ENCODE measurements at regions not wholly inside any gene's neighbourhood (a gene's known extent, or its start where the extent isn't known, plus 50 kb on each side); places are given as distances from the start of the nearest gene placed in this dataset.

GRCh38 chr11:81495699-81496292, 1237.9 kb downstream of the FAM181B start:
- no peak overlapping the region for H2BK15ac ChIP-seq (ENCODE audit: low read depth, low read length)
- intact Hi-C loops (cut with micrococcal nuclease) (loop anchor here (5.0 kb wide), 1 partner anchor 1788 kb away; no protein-coding TSS in a partner anchor), dilution Hi-C loops (cut with HindIII; ENCODE audit: low sequenced_read_pairs, unreplicated experiment) (no loop called here), in situ Hi-C loops (cut with MboI; ENCODE audit: low sequenced_read_pairs) (no loop called here)
- H2BK5ac ChIP-seq (ENCODE audit: low read depth, low read length, poor library complexity, severe bottlenecking) = no peak overlapping the region
- TF ChIP-seq CEBPB (IDR thresholded peaks at IDR 0.05; ENCODE audit: low read depth, low read length) (no peak), MXI1 (IDR thresholded peaks at IDR 0.05; ENCODE audit: borderline replicate concordance, low read depth, low read length) (no peak), MAZ (IDR thresholded peaks at IDR 0.05; ENCODE audit: borderline replicate concordance, low read depth, low read length) (no peak), MAFK (IDR thresholded peaks at IDR 0.05; ENCODE audit: low read depth, low read length) (no peak), FOS (IDR thresholded peaks at IDR 0.05; ENCODE audit: low read depth, low read length) (no peak), CHD1 (IDR thresholded peaks at IDR 0.05; ENCODE audit: low read depth, low read length) (no peak), POLR2A (IDR thresholded peaks at IDR 0.05; ENCODE audit: low read depth, low read length) (no peak)
- BruUV-seq (replicated peaks) = no TSS peak
- no peak overlapping the region for H2BK120ac ChIP-seq (ENCODE audit: low read depth, low read length)
- H3K9me1 ChIP-seq (ENCODE audit: insufficient read depth, low read length) = no peaks in the 10 kb centered on the region
- H3K36me3 ChIP-seq (ENCODE audit: control insufficient read depth, insufficient read depth, low read length) = no peaks in the 10 kb centered on the region
- no peak overlapping the region for H4K91ac ChIP-seq (ENCODE audit: insufficient read depth, low read depth, low read length)
- POLR2A ChIA-PET (ENCODE audit: unreplicated experiment) = no interaction called here
- H3K18ac ChIP-seq (ENCODE audit: low read depth, low read length) = no peak overlapping the region
- H3K27ac ChIP-seq (ENCODE audit: insufficient read depth, low read length) = no peak overlapping the region
- no CpG with 5 or more reads among the region's 4 CpGs for WGBS, 2 experiments (ENCODE audit: extremely low coverage in 2 of 2, insufficient read length in 1 of 2)
- H3K14ac ChIP-seq (replicated peaks; ENCODE audit: low read depth, low read length) = no peak overlapping the region
- no peak overlapping the region for H3K4me2 ChIP-seq (ENCODE audit: low read depth, low read length)
- no peaks in the 10 kb centered on the region for H4K20me1 ChIP-seq (ENCODE audit: insufficient read depth, low read length)
- no peak overlapping the region for H4K5ac ChIP-seq (ENCODE audit: low read depth, low read length)
- H3K4me1 ChIP-seq (ENCODE audit: control insufficient read depth, insufficient read depth, low read length) = no peaks in the 10 kb centered on the region
- H3K9ac ChIP-seq (ENCODE audit: low read depth, low read length) = no peak overlapping the region
- DNase-seq (no peak), ATAC-seq (ENCODE audit: low read depth) (no peak)
- no peak overlapping the region for H2AK9ac ChIP-seq (replicated peaks; ENCODE audit: low read depth, low read length, poor library complexity)
- H4K8ac ChIP-seq (ENCODE audit: low read depth in 2 of 2, low read length in 2 of 2) = no peak overlapping the region
- H2AK5ac ChIP-seq (ENCODE audit: low read depth, low read length) = no peak overlapping the region
- CTCF ChIA-PET = no interaction called here
- no peak overlapping the region for H3K56ac ChIP-seq (ENCODE audit: extremely low read depth, insufficient read depth, low read length)
- H3K79me1 ChIP-seq (ENCODE audit: low read depth in 1 of 2, low read length in 2 of 2) = no peaks in the 10 kb centered on the region
- no peak overlapping the region for H3K4ac ChIP-seq (ENCODE audit: low read depth, low read length)
- no peak overlapping the region for H3K4me3 ChIP-seq (ENCODE audit: insufficient read depth, low read depth, low read length)
- H3K23ac ChIP-seq (ENCODE audit: low read depth, low read length) = no peak overlapping the region
- H2BK20ac ChIP-seq (ENCODE audit: low read depth, low read length) = no peak overlapping the region
- no peaks in the 10 kb centered on the region for H3K27me3 ChIP-seq (ENCODE audit: control insufficient read depth, insufficient read depth, low read length)
- H2AFZ ChIP-seq (replicated peaks; ENCODE audit: low read length, poor library complexity) = no peak overlapping the region
- H3K9me3 ChIP-seq (ENCODE audit: control insufficient read depth, insufficient read depth, low read length) = no peaks in the 10 kb centered on the region
